ENCODE measurements at regions not wholly inside any gene's neighbourhood (a gene's known extent, or its start where the extent isn't known, plus 50 kb on each side); places are given as distances from the start of the nearest gene placed in this dataset.

DNA sequence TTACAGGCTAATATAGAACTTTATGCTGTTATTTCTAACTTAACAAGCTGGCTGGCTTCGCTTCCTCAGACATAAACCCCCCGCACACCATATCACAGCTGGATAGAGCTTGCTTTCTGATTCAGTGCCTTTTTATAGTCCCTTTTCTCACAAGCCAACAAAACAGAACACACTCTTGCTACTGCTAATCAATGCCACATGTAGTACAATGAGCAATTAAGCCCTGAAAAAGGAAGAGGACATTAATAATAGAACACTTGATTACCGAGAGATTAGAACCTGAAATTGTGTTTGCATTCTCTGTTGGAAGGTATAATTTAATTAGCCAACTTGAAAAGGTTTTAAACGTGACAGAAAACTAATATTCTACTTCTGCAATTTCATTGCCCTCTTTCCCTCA is 267.7 kb upstream of the CYRIA start (continued):
- TF ChIP-seq, protein P1, sequence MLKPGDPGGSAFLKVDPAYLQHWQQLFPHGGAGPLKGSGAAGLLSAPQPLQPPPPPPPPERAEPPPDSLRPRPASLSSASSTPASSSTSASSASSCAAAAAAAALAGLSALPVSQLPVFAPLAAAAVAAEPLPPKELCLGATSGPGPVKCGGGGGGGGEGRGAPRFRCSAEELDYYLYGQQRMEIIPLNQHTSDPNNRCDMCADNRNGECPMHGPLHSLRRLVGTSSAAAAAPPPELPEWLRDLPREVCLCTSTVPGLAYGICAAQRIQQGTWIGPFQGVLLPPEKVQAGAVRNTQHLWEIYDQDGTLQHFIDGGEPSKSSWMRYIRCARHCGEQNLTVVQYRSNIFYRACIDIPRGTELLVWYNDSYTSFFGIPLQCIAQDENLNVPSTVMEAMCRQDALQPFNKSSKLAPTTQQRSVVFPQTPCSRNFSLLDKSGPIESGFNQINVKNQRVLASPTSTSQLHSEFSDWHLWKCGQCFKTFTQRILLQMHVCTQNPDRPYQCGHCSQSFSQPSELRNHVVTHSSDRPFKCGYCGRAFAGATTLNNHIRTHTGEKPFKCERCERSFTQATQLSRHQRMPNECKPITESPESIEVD (tag by site-specific recombination; IDR thresholded peaks at IDR 0.05) = no peak

DNA sequence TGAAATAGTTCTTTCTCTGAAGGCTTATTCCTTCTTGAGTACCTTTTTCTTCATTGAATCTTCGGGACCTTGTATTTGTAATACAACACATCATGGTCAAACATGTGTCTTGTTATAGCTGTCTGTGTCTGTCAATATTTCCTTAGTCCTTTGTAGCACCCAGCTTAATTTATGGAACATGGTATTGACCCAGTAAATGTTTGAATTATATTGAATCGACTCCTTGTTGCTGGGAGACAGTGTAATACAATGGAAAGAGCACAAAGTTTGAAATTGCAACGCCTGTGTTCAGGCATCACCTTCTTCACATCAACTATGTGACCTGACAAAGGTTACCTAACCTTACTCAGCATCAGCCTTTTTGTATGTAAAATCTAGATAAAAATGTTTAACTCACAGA is 267.2 kb upstream of the CYRIA start:
- Histone ChIP-seq H3K27ac (ENCODE audit: extremely low read depth, low read depth, low read length) (no peak overlapping the region), H3K9me3 (ENCODE audit: control insufficient read depth, insufficient read depth, low read depth, low read length) (no peaks in the 10 kb centered on the region), H3K4me1 (ENCODE audit: control insufficient read depth, insufficient read depth, low read length) (no peaks in the 10 kb centered on the region), H3K4me3 (ENCODE audit: low read depth, low read length) (no peak overlapping the region), H3K36me3 (ENCODE audit: control insufficient read depth in 2 of 2, insufficient read depth in 1 of 2, low read length in 2 of 2) (no peaks in the 10 kb centered on the region)
- ChIA-PET CTCF (no interaction called here), POLR2A (no interaction called here)
- TF ChIP-seq, protein P2, sequence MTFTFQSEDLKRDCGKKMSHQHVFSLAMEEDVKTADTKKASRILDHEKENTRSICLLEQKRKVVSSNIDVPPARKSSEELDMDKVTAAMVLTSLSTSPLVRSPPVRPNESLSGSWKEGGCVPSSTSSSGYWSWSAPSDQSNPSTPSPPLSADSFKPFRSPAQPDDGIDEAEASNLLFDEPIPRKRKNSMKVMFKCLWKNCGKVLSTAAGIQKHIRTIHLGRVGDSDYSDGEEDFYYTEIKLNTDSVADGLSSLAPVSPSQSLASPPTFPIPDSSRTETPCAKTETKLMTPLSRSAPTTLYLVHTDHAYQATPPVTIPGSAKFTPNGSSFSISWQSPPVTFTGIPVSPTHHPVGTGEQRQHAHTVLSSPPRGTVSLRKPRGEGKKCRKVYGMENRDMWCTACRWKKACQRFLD (tag by site-specific recombination; IDR thresholded peaks at IDR 0.05) = no peak
- TF ChIP-seq ZNF529 (tag by site-specific recombination; IDR thresholded peaks at IDR 0.05; ENCODE audit: insufficient replicate concordance) (no peak), GLIS1 (tag by site-specific recombination; IDR thresholded peaks at IDR 0.05) (no peak)

DNA sequence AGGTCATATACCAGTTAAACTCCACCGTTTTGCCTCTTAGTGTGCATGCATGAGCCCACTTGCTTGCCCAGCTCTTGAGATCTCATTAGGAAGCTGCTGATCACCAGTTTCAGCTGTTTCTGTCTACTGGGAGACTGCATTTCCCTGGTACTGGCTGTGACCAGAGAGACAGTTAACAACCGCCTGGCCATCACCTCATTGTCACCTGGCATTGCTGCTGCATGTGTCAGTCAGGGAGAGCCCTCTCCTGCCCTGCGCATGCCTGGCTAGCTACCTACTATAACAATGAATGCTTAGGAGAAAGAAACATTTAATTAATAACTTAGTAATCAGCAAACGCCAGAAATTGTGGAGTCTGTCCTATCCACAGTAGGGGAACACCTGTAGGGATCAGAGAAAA is 265.8 kb upstream of the CYRIA start:
- ChIA-PET CTCF (interaction anchor here (0.6 kb wide), 1 partner anchor 91 kb away, joined by 3 read pairs; no protein-coding TSS in a partner anchor), POLR2A (no interaction called here)
- Histone ChIP-seq H3K27ac (ENCODE audit: extremely low read depth, low read depth, low read length) (no peak overlapping the region), H3K9me3 (ENCODE audit: control insufficient read depth, insufficient read depth, low read depth, low read length) (no peaks in the 10 kb centered on the region), H3K4me1 (ENCODE audit: control insufficient read depth, insufficient read depth, low read length) (no peaks in the 10 kb centered on the region), H3K4me3 (ENCODE audit: low read depth, low read length) (no peak overlapping the region), H3K36me3 (ENCODE audit: control insufficient read depth in 2 of 2, insufficient read depth in 1 of 2, low read length in 2 of 2) (no peaks in the 10 kb centered on the region)
- TF ChIP-seq, protein P3, sequence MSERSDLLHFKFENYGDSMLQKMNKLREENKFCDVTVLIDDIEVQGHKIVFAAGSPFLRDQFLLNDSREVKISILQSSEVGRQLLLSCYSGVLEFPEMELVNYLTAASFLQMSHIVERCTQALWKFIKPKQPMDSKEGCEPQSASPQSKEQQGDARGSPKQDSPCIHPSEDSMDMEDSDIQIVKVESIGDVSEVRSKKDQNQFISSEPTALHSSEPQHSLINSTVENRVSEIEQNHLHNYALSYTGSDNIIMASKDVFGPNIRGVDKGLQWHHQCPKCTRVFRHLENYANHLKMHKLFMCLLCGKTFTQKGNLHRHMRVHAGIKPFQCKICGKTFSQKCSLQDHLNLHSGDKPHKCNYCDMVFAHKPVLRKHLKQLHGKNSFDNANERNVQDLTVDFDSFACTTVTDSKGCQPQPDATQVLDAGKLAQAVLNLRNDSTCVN (tag by site-specific recombination; optimal IDR thresholded peaks at IDR 0.05) = no peak
- TF ChIP-seq TRIM28 (IDR thresholded peaks at IDR 0.05; ENCODE audit: borderline replicate concordance, low read length) (no peak), ZNF138 (tag by site-specific recombination; IDR thresholded peaks at IDR 0.05; ENCODE audit: borderline replicate concordance) (no peak), ZBTB7A (tag by site-specific recombination; IDR thresholded peaks at IDR 0.05; ENCODE audit: low read depth) (no peak), ZNF610 (tag by site-specific recombination; IDR thresholded peaks at IDR 0.05; ENCODE audit: borderline replicate concordance) (no peak), BCL11B (tag by site-specific recombination; IDR thresholded peaks at IDR 0.05; ENCODE audit: low read depth) (no peak), MYNN (tag by site-specific recombination; IDR thresholded peaks at IDR 0.05; ENCODE audit: borderline replicate concordance) (no peak), ZNF37A (tag by site-specific recombination; IDR thresholded peaks at IDR 0.05) (no peak), ZBTB1 (tag by site-specific recombination; IDR thresholded peaks at IDR 0.05) (no peak)
- TF ChIP-seq, protein P4, sequence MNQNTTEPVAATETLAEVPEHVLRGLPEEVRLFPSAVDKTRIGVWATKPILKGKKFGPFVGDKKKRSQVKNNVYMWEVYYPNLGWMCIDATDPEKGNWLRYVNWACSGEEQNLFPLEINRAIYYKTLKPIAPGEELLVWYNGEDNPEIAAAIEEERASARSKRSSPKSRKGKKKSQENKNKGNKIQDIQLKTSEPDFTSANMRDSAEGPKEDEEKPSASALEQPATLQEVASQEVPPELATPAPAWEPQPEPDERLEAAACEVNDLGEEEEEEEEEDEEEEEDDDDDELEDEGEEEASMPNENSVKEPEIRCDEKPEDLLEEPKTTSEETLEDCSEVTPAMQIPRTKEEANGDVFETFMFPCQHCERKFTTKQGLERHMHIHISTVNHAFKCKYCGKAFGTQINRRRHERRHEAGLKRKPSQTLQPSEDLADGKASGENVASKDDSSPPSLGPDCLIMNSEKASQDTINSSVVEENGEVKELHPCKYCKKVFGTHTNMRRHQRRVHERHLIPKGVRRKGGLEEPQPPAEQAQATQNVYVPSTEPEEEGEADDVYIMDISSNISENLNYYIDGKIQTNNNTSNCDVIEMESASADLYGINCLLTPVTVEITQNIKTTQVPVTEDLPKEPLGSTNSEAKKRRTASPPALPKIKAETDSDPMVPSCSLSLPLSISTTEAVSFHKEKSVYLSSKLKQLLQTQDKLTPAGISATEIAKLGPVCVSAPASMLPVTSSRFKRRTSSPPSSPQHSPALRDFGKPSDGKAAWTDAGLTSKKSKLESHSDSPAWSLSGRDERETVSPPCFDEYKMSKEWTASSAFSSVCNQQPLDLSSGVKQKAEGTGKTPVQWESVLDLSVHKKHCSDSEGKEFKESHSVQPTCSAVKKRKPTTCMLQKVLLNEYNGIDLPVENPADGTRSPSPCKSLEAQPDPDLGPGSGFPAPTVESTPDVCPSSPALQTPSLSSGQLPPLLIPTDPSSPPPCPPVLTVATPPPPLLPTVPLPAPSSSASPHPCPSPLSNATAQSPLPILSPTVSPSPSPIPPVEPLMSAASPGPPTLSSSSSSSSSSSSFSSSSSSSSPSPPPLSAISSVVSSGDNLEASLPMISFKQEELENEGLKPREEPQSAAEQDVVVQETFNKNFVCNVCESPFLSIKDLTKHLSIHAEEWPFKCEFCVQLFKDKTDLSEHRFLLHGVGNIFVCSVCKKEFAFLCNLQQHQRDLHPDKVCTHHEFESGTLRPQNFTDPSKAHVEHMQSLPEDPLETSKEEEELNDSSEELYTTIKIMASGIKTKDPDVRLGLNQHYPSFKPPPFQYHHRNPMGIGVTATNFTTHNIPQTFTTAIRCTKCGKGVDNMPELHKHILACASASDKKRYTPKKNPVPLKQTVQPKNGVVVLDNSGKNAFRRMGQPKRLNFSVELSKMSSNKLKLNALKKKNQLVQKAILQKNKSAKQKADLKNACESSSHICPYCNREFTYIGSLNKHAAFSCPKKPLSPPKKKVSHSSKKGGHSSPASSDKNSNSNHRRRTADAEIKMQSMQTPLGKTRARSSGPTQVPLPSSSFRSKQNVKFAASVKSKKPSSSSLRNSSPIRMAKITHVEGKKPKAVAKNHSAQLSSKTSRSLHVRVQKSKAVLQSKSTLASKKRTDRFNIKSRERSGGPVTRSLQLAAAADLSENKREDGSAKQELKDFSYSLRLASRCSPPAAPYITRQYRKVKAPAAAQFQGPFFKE (tag by site-specific recombination; IDR thresholded peaks at IDR 0.05; ENCODE audit: borderline replicate concordance) = no peak
- TF ChIP-seq, protein P5, sequence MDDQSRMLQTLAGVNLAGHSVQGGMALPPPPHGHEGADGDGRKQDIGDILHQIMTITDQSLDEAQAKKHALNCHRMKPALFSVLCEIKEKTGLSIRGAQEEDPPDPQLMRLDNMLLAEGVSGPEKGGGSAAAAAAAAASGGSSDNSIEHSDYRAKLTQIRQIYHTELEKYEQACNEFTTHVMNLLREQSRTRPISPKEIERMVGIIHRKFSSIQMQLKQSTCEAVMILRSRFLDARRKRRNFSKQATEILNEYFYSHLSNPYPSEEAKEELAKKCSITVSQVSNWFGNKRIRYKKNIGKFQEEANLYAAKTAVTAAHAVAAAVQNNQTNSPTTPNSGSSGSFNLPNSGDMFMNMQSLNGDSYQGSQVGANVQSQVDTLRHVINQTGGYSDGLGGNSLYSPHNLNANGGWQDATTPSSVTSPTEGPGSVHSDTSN (CRISPR knock-in tag; IDR thresholded peaks at IDR 0.05) = no peak
- TF ChIP-seq, protein P6, sequence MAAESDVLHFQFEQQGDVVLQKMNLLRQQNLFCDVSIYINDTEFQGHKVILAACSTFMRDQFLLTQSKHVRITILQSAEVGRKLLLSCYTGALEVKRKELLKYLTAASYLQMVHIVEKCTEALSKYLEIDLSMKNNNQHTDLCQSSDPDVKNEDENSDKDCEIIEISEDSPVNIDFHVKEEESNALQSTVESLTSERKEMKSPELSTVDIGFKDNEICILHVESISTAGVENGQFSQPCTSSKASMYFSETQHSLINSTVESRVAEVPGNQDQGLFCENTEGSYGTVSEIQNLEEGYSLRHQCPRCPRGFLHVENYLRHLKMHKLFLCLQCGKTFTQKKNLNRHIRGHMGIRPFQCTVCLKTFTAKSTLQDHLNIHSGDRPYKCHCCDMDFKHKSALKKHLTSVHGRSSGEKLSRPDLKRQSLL (tag by site-specific recombination; IDR thresholded peaks at IDR 0.05) = no peak
- TF ChIP-seq, protein P7, sequence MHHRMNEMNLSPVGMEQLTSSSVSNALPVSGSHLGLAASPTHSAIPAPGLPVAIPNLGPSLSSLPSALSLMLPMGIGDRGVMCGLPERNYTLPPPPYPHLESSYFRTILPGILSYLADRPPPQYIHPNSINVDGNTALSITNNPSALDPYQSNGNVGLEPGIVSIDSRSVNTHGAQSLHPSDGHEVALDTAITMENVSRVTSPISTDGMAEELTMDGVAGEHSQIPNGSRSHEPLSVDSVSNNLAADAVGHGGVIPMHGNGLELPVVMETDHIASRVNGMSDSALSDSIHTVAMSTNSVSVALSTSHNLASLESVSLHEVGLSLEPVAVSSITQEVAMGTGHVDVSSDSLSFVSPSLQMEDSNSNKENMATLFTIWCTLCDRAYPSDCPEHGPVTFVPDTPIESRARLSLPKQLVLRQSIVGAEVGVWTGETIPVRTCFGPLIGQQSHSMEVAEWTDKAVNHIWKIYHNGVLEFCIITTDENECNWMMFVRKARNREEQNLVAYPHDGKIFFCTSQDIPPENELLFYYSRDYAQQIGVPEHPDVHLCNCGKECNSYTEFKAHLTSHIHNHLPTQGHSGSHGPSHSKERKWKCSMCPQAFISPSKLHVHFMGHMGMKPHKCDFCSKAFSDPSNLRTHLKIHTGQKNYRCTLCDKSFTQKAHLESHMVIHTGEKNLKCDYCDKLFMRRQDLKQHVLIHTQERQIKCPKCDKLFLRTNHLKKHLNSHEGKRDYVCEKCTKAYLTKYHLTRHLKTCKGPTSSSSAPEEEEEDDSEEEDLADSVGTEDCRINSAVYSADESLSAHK (tag by site-specific recombination; IDR thresholded peaks at IDR 0.05) = no peak
